Fibroblast of skin of right quadriceps (primary cell): ENCODE measurements at regions not wholly inside any gene's neighbourhood (a gene's known extent, or its start where the extent isn't known, plus 50 kb on each side); places are given as distances from the start of the nearest gene placed in this dataset.
"Not testable (repeated sequence)": the region's sequence is repeated elsewhere in the genome, so short reads cannot be mapped to it uniquely, and the experiment has no call there.

Experiments used
- DNase-seq: peaks from one replicate; pipeline ENCODE4 v3.0.0-alpha.2; 2013

DNA sequence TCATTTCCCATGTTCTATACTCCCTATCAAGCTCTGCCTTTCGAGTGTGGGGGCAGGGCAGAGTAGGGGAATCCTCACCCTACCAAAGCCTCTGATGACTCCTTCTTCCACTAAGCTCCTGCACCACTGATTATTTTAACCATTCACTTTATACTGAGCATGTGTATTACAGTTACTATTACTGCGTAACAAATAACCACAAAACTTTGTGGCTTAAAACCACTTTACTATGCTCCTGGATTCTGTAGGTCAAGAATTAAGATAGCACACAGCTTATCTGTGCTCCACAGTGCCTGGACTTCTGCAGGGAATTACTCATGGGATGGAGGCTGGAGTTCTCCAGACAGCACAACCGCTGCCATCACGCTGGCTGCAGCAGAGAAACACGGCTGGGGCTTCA is 117.4 kb upstream of the DNAJC10 start:
- DNase-seq = no peak

DNA sequence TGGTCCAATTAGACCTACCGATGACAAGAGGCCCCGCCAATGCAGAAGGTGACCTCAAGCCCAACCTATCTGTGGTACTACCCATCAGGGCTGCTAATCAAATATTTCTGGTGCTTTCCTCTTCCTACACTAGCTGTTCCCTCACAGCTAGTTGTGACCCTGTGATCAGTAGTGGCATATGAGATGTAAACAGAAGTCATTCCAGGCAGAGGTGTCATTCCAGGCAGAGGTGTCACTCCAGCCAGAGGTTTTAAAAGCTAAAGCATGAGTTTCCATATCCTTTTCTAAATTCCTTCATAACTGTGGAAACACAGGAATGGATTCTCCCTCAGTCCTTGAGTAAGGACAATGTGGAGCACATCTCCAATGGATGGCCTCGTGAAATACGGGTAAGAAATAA is 110.9 kb upstream of the DNAJC10 start:
- DNase-seq = no peak

DNA sequence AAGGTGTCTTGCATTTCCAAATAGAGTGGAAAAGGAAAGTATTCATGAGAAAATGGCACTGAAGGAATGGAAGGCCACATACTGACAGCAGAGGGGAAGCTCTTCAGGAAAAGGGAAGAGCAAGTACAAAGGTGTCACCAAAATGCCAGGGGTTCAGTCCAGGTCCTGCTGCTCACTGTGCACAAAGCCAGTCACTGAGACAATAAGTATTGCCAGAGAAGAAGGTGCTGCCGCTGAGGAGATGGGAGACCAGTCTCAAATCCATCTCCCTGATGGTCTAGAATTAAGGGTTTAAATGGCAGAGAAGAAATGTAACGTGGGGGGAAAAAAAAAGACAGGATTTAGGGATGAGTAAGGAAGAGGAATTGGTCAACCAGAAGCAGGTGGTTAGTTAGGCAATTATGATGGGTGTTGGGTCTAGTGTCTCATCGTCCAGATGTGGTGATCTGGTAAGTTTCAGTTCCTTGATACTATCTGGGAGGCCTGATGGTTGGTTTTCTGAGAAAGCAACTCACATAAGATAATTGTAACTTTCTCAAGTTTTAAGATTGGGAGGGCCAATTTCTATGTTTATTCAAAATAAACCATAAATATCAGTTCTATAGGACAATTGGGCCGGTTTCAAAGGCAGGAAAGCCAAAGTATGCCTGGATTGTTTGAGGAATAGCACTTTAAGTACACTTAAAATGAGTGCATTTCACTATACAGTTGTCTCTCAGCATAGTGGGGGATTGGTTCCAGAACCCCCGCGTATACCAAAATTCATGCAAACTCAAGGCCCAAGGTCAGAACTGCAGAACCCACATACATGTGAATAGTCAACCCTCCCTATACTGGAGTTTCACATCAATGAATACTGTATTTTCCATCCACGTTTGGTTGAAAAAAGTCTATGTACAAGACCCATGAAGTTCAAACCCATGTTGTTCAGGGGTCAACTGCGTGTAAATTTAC is 109.1 kb upstream of the DNAJC10 start:
- DNase-seq = no peak

DNA sequence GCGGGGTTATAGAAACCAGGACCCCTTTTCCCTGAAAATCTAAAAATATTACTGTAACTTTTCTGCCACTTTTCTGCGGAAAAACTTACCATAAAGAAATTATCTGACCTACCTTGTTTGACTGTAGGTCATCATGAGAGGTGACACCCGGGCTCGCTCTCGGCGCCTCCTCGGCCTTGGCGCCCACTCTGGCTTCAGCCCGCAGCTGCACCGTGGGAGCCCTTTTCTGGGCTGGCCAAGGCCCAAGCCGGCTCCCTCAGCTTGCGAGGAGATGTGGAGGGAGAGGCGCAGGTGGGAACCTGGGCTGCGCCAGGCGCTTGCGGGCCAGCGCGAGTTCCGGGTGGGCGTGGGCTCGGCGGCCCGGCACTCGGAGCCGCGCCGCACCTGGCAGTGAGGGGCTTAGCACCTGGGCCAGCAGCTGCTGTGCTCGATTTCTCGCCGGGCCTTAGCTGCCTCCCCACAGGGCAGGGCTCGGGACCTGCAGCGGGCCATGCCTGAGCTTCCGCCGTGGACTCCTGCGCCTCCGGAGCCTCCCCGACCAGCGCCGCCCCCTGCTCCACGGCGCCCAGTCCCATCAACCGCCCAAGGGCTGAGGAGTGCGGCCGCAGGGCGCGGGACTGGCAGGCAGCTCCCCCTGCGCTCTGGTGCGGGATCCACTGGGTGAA is 107.7 kb upstream of the DNAJC10 start:
- no peak for DNase-seq

DNA sequence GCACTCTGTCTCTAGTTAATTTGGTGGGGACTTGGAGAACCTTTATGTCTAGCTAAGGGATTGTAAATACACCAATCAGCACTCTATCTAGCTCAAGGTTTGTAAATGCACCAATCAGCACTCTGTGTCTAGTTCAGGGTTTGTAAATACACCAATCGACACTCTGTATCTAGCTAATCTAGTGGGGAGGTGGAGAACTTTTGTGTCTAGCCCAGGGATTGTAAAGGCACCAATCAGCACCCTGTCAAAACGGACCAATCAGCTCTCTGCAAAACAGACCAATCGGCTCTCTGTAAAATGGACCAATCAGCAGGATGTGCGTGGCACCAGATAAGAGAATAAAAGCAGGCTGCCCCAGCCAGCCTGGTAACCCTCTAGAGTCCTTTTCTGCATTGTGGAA is 107.1 kb upstream of the DNAJC10 start:
- not testable (repeated sequence) for DNase-seq

DNA sequence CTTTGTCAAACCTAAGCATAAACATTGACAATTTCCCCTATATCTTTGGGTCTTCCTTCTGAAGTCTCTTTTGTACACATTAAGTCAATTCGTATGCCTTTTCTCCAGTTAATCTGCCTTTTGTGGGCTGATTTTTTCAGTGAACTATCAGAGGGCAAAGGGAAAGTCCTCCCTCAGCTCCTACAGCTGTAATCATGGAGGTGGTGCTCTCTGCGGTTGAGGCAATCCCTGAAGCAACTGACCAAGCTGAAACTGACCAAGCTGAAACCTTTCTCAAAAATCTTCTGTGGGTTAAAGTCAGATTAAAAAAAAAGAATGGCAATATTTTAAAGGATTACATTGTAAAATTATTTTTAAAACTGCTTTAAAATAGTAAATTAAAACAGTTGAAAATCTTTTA is 105.8 kb upstream of the DNAJC10 start:
- DNase-seq = no peak

DNA sequence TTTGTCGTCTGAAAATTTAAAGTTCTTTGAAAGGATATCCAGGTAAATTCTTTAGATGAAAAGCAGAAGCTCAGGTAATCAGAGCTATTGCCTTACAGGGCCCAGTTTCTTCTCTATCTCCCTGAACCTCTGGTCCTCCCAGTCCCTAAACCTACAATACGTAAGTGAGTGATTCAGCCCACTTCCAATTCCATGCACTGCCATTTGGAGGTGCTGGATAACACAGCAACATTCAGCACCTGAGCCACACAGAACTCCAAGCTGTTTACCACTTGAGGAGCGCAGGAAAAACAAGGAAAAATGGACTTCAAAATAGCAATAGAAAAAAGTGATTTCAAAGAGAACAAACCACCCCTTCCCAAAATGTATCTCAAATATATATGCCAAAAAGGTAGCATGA is 105.0 kb upstream of the DNAJC10 start:
- no peak for DNase-seq

DNA sequence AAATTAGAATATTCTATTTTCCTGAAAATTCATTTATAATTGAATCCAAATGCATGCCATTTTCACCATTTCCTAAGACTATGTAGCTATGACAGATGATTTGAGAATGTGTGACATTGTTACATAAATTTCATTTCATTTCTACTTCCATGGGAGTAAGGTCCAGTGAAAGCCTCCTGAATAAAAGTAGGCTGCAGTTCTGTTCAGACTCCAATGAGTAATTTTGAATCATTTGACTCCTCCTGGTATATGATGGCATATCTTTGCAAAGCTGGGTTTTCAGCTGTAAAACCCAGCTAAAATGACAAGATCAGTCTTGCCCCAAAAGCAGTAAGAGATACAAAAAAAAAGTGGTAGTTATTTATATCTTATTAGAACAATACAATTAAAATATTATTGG is 101.0 kb upstream of the DNAJC10 start:
- peak; percentile 6 for DNase-seq

DNA sequence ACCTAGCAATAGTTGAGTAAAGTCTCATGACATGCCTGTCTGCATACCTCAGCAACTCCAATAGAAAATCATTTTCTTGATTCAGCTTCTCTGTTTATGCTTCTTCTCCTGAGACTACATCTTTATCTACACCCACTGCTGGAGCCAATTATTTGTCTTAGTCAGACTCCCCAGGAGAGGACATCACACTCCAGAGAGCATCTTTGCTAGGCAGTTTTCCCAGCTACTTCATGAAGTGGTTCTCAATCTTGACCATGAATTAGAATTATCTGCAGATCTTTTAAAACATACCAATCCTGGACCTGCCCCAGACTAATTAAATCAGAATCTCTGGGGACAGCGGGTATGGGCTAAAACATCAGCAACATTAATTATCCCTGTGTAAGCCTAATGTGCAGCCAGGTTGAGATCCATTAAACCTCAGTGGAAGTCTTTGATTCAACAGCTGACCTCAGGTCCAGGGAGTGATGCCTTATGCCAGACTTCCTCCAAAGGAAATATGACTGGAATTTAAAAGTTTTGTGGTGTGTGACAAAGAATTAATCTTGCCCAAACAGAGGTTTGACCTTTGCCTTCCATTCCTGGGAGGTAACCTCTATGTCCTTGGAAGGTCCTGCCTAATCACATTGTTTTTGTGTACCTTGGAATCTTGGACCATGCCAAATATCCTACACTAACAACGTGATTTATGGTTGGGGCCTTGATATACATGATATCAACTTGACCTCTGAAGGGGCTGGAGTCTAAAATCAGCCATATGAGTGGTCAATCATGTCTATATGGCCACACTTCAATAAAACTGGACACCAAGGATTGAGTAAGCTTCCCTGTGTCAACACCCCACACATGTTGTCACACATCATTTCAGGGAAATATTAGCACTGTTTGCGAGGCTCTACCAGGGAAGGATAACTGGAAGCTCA is 99.3 kb upstream of the DNAJC10 start:
- peak; percentile 84 for DNase-seq

DNA sequence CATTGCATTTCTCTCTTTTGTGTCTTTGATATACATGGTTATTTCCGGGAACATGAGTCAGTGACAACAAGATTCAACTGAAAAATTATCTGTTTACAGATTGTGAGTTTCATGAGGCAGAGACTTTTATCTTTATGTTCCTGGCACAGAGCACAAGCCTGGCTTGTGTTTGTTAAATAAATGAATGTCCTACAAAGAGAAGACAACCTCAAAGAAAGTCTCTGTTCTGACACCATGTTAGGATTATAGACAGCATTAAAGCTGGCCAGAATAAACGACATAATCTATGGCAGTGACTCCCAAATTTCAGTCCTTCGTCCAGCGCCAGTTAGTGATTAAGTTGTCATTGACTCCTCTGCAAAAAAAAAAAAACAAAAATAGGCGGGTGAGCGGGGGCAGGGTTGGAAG is 97.4 kb upstream of the DNAJC10 start:
- DNase-seq = peak; percentile 8

DNA sequence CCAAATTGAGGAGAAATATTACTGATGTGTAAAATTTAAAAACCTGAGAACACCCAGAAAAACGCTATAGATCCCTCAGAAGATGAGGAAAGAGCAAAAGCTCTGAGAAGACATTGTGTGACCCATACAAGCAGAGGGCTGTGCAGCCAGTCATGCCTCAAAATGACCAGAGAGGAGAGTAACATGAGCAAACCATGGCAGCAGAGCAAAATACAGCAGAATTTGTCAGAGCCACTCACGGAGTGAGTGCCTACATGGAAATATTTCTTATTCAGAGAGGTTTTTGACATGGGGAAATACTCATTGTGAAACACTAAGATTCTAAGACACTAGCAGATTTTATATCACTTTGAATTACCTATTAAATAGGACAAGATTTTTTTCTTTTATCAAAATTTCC is 96.8 kb upstream of the DNAJC10 start:
- no peak for DNase-seq

DNA sequence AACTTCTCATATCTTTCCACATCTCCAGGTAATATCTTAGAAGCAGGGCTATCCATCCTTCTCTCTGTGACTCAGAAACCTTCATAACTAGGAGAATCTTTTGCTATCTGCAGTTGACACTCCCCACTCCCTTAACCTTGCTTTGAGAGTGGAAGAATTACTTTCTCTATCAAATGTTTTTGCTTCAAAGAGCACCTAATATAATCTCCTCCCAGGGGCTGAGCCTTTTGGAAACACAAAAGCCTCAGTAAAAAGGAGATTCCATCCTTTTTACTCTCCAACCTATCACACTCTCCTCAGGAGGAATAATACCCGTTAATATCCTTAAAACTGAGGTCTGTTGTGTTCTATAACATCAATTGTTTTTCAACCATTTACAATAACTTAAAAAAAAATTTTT is 94.9 kb upstream of the DNAJC10 start:
- no peak for DNase-seq

DNA sequence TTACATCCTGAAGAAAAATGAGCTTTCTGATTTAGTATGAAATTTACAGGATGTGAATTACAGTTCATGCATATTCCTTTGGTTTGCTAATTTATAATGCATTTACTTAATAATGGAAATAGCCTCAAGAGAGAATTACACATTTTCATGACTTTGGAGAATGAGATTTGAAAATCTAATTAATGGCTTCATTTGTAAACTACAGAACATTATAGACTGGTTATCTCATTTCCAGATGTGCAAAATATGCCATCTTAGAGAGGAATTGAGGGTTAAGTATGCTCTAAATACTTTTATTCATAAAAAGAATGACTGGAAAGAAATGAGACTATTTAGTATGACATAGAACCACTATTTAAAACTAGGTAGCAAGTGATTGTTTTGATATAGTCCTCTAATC is 94.2 kb upstream of the DNAJC10 start:
- DNase-seq = no peak

DNA sequence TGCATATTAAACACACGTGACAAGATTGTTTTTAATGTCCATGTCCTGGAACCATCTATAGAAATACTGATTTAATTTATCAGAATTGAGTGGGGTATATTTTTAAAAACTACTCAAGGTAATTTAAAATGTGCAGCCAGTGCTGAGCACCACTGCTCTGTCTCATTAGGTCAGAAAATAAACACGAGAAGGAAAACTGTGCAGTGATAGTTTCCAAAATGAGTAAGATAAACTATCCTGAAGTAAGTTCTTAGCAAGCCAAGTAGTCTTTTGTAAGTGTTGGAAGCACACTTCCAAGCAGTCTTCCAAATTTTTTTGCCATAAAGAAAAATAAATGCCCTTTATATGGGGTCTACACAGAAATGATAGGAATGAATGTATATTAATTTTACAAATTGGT is 93.8 kb upstream of the DNAJC10 start:
- DNase-seq = no peak

DNA sequence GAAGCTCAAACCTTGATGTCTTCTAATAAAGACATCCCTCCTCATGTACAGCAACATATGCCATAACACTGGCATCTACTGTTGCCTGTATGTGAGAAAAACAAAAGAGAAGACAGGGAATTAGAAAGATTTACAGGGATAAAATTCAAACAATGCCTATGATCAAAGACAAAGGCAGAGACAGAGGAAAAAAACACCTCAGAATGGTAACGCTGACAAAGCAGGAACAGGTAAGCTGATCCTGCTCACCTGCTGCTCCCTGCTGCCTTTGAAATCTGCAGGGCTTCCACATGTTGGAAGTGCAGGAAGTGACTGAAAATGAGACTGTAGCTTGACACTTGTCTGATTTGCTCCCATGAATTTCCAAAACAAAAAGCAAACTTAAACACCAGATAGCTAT is 90.2 kb upstream of the DNAJC10 start:
- DNase-seq = no peak

DNA sequence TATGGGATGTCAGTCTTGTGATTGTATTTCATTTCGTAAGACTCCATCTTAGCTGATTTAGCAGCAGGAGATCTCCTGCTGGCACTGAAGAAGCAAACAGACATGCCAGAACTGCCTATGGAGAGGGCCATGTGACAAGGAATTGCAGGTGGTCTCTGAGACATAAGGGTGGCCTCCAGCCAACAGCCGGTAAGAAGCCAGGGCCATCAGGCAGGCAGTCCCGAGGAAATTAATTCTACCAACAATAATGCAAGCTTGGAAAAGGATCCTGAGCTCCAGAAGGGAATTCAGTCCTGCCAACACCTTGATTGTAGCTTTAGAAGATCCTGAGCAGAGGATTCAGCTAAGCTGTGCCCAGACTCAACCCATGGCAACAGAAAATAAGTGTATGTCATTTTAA is 87.1 kb upstream of the DNAJC10 start:
- DNase-seq = no peak

DNA sequence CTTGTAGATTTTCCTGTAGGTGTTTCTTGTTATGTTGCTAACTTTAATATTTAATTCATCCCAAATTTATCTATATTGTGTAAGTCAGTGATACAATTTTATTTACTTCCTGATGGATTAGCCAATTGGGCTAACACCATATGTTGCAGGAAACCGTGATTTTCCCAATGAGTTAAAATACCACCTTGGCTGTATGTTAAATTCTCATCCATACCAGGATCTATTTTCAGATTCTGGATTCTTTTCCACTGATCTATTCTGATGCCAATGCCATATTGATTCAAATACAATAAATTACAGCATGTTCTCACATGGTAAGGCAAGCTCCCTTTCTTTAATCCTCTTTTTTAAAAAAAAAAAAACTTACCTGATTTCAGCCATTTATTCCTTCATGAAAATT is 85.8 kb upstream of the DNAJC10 start:
- DNase-seq = no peak

DNA sequence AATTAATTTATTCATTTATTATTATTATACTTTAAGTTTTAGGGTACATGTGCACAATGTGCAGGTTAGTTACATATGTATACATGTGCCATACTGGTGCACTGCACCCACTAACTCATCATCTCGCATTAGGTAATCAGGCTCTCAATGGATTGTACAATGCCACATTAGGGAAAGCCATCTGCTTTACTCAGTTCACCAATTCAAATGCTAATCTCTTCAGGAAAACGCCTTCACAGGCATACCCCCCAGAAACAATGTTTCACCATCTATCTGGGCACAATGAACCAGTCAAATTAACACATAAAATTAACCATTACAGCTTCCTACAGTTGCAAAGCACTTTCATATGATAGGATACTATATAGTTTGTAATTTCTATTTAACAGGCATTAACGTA is 84.8 kb upstream of the DNAJC10 start:
- no peak for DNase-seq

DNA sequence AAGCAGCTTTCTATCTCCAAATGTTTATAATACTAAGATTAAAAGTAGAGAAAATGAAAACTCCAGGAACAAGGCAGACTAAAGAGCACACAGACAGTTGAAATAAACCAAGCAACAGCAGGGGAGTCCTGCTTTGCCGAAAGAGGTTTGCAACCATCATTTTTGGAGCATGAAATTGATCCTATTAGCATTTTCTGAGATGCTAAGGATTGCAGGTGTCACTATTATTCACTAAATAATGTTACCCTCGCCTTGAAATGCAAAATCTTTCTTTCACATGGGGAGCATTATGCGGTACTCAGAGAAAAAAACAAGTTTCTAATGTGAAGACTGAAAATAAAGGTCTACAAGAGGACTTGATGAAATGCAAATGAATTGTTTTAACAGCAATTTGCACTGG is 81.7 kb upstream of the DNAJC10 start:
- no peak for DNase-seq

DNA sequence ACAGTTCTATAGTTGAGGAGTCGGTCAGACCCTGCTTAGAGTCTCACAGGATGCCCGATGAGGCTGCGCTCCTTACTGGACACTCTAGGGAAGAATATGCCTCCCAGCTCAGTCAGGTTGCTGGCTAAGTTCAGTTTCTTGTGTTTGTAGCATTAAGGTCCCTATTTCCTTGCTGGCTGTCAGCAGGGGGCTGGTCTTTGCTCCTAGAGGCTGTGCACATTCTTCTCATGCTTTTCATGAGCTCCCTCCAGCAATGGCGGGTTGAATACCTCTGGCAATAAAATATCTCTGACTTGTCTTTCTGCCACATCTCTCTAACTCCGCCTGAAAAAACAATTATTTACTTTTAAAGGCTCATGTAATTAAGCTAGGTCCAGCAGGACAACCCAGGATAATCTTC is 79.4 kb upstream of the DNAJC10 start:
- DNase-seq = no peak

DNA sequence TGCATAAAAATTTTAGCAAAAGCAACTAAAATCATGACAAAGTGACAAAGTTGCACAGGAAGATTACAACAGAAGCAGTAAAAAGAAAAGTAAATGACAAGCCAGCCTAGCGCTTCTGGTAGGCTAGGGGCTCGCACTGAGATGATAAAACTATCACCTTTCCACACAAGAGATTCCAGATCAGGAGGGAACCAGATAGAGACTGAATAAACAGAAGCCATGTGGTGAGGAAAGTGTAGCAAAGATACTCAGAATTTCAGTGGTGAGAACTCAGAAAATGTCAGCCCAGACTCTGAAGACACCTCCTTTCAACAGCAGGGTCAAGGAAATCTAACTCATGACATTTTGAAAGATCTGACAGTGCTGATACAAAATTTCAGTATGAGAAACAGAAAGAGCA is 77.4 kb upstream of the DNAJC10 start:
- no peak for DNase-seq

DNA sequence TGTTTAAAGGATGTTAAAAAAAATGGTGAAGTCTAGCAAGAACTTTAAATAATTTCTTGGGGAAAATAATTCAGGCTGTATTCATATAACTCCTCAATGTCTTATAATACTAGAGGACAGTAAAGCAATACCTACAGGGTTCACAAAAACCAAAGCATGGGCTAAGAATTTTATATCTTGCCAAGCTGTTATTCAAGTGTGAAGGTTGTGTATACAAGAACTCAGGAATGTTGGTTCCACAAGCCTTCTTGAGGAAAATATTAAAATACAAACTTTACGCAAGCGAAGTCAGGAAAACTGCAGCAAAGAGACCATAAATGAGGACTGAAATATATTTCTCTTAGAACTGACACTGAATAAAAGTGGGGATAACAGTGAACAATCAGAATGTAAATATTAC is 76.1 kb upstream of the DNAJC10 start:
- DNase-seq = no peak

DNA sequence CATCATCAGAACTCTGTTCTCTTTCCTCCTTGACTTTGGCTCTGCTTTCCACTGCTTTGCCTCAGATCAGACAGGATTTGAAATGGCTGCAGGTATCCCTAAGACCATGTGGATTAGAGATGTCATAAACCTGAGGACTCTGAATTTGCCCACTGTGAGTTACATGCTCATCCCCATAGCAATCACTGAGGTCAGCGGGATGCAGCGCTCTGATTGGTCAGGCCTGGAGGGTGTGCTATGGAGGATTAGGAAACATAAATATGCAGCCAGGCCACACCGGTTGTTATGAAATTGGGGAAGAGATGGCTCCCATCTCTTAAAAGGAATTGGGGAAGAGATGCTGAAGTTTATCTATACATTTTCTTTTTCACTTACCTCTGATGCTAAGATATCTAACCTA is 73.7 kb upstream of the DNAJC10 start:
- peak; percentile 29 for DNase-seq
